ENCODE measurements at regions not wholly inside any gene's neighbourhood (a gene's known extent, or its start where the extent isn't known, plus 50 kb on each side); places are given as distances from the start of the nearest gene placed in this dataset.
A peak's percentile ranks its signal among the peaks of the same experiment; 100 is the strongest.

DNA sequence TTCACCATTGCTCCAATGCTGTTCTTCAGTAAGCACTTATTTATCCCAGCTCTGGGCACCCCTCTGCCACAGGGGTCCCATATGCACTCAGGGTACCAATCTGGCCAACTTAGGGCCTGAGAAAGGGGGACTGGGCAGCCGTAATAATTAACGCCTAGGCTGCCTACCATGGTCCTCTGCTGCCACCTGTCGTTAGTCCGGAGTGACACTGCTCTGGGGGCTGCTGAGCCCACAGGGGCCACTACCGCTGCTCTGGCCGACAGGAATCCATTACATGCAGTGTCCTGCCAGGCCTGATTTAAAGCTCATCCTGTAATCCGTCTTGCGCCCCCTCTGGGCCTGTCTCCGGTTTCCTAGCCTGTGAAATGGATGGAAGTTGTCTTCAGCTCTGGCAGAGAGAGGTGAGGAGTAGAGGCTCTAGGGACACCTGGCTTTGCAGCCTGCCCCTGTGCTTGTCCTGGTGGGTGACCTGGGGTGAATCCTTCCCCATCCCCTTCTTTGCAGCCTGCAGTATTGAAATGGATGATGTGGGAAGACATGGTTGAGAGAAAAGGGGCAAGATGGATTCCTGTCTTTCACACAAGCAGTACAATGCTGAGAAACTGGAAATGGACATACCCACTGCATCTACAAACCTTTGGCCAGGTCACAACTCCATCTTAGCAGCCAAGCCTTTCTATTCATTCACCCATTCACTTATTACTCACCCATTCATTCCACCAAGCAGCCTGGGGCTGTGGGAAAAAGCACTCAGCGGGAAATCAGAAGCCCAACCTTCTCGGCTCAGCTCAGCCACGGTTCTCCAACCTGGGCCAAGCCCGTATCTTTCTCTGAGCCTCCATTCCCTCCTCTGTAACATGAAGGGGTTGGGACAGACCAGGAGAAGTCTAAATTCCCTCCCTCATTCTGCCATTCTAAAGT is 116.3 kb upstream of the NALF2 start:
- Histone ChIP-seq H3K27me3 (peaks cover 0 to 8% (median 0%) of the 10 kb centered on the region in 3 donors), H3K27ac (no peak overlapping the region), H3K36me3 (no peaks in the 10 kb centered on the region), H3K4me3 (no peak overlapping the region), H3K9me3 (no peaks in the 10 kb centered on the region), H3K4me1 (no peaks in the 10 kb centered on the region)
- ATAC-seq (no peak), DNase-seq (peak in 1 of 2 donors; percentile 12)
- intact Hi-C loops (cut with DNase I; ENCODE audit: low total_unique reads) = loop anchor here (10.0 kb wide), 1 partner anchor 563 kb away; the partner anchor contains the start of gene EFNB1
- TF ChIP-seq, protein P1, sequence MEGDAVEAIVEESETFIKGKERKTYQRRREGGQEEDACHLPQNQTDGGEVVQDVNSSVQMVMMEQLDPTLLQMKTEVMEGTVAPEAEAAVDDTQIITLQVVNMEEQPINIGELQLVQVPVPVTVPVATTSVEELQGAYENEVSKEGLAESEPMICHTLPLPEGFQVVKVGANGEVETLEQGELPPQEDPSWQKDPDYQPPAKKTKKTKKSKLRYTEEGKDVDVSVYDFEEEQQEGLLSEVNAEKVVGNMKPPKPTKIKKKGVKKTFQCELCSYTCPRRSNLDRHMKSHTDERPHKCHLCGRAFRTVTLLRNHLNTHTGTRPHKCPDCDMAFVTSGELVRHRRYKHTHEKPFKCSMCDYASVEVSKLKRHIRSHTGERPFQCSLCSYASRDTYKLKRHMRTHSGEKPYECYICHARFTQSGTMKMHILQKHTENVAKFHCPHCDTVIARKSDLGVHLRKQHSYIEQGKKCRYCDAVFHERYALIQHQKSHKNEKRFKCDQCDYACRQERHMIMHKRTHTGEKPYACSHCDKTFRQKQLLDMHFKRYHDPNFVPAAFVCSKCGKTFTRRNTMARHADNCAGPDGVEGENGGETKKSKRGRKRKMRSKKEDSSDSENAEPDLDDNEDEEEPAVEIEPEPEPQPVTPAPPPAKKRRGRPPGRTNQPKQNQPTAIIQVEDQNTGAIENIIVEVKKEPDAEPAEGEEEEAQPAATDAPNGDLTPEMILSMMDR (IDR thresholded peaks at IDR 0.05 in 4 of 5, conservative IDR thresholded peaks at IDR 0.05 in 1 of 5) = peak; percentile 20 to 63 (median 45)
- TF ChIP-seq POLR2A (IDR thresholded peaks at IDR 0.05) = no peak
- in situ Hi-C loops (cut with MboI; ENCODE audit: low sequenced_read_pairs in 4 of 4) = no loop called here

DNA sequence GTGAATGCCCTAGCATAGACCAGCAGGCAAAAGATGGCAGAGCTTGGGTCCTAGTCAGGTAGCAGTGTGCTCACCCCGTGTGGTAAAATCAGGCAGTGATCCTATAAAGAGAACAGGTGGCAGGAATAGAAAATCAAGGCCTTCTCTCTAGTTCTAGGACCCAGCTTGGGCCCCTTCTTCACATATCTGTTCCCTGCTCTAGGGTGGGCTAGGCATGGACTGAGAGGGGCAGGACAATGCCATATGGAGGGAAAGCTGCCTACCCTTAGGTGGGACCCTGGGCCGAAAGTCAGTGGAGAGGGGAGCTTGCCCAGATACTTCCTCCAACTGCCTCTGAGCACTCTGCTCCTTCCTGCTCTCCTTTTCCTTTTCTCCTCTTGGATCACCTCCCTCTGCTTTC is 117.4 kb upstream of the NALF2 start:
- in situ Hi-C loops (cut with MboI; ENCODE audit: low sequenced_read_pairs in 4 of 4) = no loop called here
- Histone ChIP-seq H3K36me3 (no peaks in the 10 kb centered on the region), H3K27me3 (peaks cover 0 to 8% (median 0%) of the 10 kb centered on the region in 3 donors), H3K27ac (no peak overlapping the region), H3K4me1 (no peaks in the 10 kb centered on the region), H3K4me3 (no peak overlapping the region), H3K9me3 (no peaks in the 10 kb centered on the region)
- no peak for DNase-seq
- intact Hi-C loops (cut with DNase I; ENCODE audit: low total_unique reads) = loop anchor here (10.0 kb wide), 1 partner anchor 562 kb away; the partner anchor contains the start of gene EFNB1
- TF ChIP-seq, protein P1 (IDR thresholded peaks at IDR 0.05 in 4 of 5, conservative IDR thresholded peaks at IDR 0.05 in 1 of 5) = no peak
- no peak for TF ChIP-seq POLR2A (IDR thresholded peaks at IDR 0.05)
- ATAC-seq = no peak

DNA sequence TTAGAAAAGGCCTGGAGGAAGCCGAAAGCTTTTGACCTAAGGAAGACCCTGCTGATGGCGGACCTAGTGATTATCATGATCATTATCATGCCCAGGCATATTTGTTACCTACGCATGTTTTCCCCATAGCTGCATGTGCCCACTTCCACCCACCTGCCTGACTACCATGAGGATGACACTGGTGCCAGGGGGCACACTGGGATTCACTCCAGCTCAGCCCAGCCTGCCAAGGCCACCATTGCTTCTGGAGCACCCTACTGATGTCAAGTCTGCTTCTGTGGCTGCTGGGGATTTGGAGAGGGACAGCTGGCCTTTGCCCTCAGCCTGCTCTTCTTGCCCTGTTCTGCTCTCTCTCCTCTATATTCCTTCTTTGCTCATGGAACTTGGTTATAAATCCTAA is 124.7 kb upstream of the NALF2 start:
- H3K4me1 ChIP-seq = no peaks in the 10 kb centered on the region
- H3K4me3 ChIP-seq = no peak overlapping the region
- H3K27ac ChIP-seq = no peak overlapping the region
- intact Hi-C loops (cut with DNase I; ENCODE audit: low total_unique reads) = no loop called here
- ATAC-seq (no peak), DNase-seq (no peak)
- in situ Hi-C loops (cut with MboI; ENCODE audit: low sequenced_read_pairs in 4 of 4) = no loop called here
- no peak for TF ChIP-seq POLR2A (IDR thresholded peaks at IDR 0.05)
- TF ChIP-seq, protein P1 (IDR thresholded peaks at IDR 0.05 in 4 of 5, conservative IDR thresholded peaks at IDR 0.05 in 1 of 5) = no peak
- no peaks in the 10 kb centered on the region for H3K9me3 ChIP-seq
- no peaks in the 10 kb centered on the region for H3K27me3 ChIP-seq
- H3K36me3 ChIP-seq = no peaks in the 10 kb centered on the region

DNA sequence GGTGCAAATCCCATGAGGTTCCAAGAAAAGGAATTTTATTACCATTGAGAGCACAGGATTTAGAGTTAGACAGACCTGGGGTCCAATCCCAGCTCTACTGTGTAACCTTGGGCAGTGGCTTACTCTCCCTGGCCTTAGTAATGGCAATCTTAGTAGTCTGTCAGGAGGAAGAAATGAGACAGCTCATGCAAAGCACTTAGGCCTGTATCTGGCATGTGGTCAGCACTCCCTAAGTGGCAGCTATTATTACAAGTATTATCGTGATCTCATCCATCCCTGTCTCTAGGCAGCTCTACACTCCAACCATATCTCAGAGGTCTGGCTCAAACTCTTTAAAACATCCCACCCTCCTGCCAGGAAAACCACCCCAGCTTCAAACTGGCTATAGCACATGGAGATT is 129.6 kb upstream of the NALF2 start:
- no peak for DNase-seq
- no peaks in the 10 kb centered on the region for H3K9me3 ChIP-seq
- no peaks in the 10 kb centered on the region for H3K27me3 ChIP-seq
- no peak overlapping the region for H3K27ac ChIP-seq
- H3K4me3 ChIP-seq = no peak overlapping the region
- intact Hi-C loops (cut with DNase I; ENCODE audit: low total_unique reads) (no loop called here), in situ Hi-C loops (cut with MboI; ENCODE audit: low sequenced_read_pairs in 4 of 4) (no loop called here)
- H3K4me1 ChIP-seq = no peaks in the 10 kb centered on the region
- no peaks in the 10 kb centered on the region for H3K36me3 ChIP-seq
- TF ChIP-seq, protein P1 (IDR thresholded peaks at IDR 0.05 in 4 of 5, conservative IDR thresholded peaks at IDR 0.05 in 1 of 5) = no peak
- TF ChIP-seq POLR2A (IDR thresholded peaks at IDR 0.05) = no peak
- ATAC-seq = no peak

Measured in gastrocnemius medialis (tissue), 4 donors.